Neural cell (in vitro differentiated cells): ENCODE measurements at regions not wholly inside any gene's neighbourhood (a gene's known extent, or its start where the extent isn't known, plus 50 kb on each side); places are given as distances from the start of the nearest gene placed in this dataset.

Source experiments
- EZH2 ChIP-seq: fragments of 200-600, 300-800 bp; shearing (Covaris generic), sonication (generic); IDR thresholded peaks from 2 replicates; pipeline ENCODE4 v1.6.1; 2014; ENCODE audit warnings: antibody characterized with exemption, low read length, borderline replicate concordance, mild to moderate bottlenecking; ENCODE audit not compliant: insufficient read depth, poor library complexity, severe bottlenecking
- MXI1 ChIP-seq: fragments of 450-650 bp; conservative IDR thresholded peaks from 2 replicates; pipeline ENCODE4 v1.6.1; 2014; ENCODE audit warnings: antibody characterized with exemption, mild to moderate bottlenecking; ENCODE audit not compliant: poor library complexity, severe bottlenecking
- POLR2AphosphoS5 ChIP-seq: IDR thresholded peaks from 2 replicates; pipeline ENCODE4 v1.6.1; 2012
- TAF1 ChIP-seq: IDR thresholded peaks from 2 replicates; pipeline ENCODE4 v1.6.1; 2012; ENCODE audit warnings: low read depth
- TF ChIP-seq, protein P1 (sequence below): fragments of 450-650 bp; IDR thresholded peaks from 2 replicates; pipeline ENCODE4 v1.5.1; 2014; ENCODE audit warnings: antibody characterized with exemption, mild to moderate bottlenecking, moderate library complexity; ENCODE audit not compliant: poor library complexity, severe bottlenecking
- TF ChIP-seq, protein P2 (sequence below): IDR thresholded peaks from 2 replicates; pipeline ENCODE4 v1.6.1; 2012; ENCODE audit warnings: borderline replicate concordance

DNA sequence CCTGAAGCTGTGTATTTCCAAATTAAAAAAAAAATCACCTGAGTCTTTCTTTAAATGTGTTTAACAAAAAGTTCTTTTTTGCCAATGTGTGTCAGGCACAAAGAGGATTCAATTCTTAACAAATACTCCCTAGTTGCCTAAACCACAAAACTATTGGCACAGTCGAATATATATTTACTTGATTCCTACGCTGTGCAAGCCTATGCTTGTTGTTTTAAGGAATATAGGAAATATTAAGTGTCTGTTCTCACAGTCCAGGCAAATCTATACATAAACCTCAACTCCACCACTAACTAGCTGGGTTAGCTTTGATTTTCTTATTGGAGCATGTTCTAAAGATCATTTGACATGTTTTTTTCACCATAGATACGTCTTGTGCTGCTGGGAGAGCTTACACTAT lies 571.0 kb downstream of the PYDC2 start:
- TF ChIP-seq, protein P1, sequence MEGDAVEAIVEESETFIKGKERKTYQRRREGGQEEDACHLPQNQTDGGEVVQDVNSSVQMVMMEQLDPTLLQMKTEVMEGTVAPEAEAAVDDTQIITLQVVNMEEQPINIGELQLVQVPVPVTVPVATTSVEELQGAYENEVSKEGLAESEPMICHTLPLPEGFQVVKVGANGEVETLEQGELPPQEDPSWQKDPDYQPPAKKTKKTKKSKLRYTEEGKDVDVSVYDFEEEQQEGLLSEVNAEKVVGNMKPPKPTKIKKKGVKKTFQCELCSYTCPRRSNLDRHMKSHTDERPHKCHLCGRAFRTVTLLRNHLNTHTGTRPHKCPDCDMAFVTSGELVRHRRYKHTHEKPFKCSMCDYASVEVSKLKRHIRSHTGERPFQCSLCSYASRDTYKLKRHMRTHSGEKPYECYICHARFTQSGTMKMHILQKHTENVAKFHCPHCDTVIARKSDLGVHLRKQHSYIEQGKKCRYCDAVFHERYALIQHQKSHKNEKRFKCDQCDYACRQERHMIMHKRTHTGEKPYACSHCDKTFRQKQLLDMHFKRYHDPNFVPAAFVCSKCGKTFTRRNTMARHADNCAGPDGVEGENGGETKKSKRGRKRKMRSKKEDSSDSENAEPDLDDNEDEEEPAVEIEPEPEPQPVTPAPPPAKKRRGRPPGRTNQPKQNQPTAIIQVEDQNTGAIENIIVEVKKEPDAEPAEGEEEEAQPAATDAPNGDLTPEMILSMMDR = no peak
- TF ChIP-seq EZH2 (no peak), POLR2AphosphoS5 (no peak), TAF1 (no peak), MXI1 (no peak)
- TF ChIP-seq, protein P2, sequence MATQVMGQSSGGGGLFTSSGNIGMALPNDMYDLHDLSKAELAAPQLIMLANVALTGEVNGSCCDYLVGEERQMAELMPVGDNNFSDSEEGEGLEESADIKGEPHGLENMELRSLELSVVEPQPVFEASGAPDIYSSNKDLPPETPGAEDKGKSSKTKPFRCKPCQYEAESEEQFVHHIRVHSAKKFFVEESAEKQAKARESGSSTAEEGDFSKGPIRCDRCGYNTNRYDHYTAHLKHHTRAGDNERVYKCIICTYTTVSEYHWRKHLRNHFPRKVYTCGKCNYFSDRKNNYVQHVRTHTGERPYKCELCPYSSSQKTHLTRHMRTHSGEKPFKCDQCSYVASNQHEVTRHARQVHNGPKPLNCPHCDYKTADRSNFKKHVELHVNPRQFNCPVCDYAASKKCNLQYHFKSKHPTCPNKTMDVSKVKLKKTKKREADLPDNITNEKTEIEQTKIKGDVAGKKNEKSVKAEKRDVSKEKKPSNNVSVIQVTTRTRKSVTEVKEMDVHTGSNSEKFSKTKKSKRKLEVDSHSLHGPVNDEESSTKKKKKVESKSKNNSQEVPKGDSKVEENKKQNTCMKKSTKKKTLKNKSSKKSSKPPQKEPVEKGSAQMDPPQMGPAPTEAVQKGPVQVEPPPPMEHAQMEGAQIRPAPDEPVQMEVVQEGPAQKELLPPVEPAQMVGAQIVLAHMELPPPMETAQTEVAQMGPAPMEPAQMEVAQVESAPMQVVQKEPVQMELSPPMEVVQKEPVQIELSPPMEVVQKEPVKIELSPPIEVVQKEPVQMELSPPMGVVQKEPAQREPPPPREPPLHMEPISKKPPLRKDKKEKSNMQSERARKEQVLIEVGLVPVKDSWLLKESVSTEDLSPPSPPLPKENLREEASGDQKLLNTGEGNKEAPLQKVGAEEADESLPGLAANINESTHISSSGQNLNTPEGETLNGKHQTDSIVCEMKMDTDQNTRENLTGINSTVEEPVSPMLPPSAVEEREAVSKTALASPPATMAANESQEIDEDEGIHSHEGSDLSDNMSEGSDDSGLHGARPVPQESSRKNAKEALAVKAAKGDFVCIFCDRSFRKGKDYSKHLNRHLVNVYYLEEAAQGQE = no peak
